SK-N-SH treated with all-trans-retinoic acid at 6 μM for 48 hours (cell line): ENCODE measurements at regions not wholly inside any gene's neighbourhood (a gene's known extent, or its start where the extent isn't known, plus 50 kb on each side); places are given as distances from the start of the nearest gene placed in this dataset.

Experiments
- ATAC-seq: fragments of 200-7000 bp; cut with Tn5 transposase; 3 replicates; pipeline ENCODE4 v1.9.1; 2020; ENCODE audit warnings: mild to moderate bottlenecking, moderate library complexity
- BACH2 ChIP-seq: fragments of 250-450 bp; sonication (Bioruptor Pico); IDR thresholded peaks from 2 replicates; pipeline ENCODE4 v1.9.0; 2021; ENCODE audit warnings: mild to moderate bottlenecking, borderline replicate concordance
- CSDC2 ChIP-seq: fragments of 250-450 bp; sonication (Bioruptor Pico); IDR thresholded peaks from 2 replicates; pipeline ENCODE4 v1.5.0; 2020; ENCODE audit warnings: mild to moderate bottlenecking, moderate library complexity
- CSRNP3 ChIP-seq: fragments of 250-450 bp; sonication (Bioruptor Pico); IDR thresholded peaks from 2 replicates; pipeline ENCODE4 v1.5.1; 2021; ENCODE audit warnings: mild to moderate bottlenecking, moderate library complexity
- ESRRG ChIP-seq: fragments of 250-450 bp; sonication (Bioruptor Pico); IDR thresholded peaks from 2 replicates; pipeline ENCODE4 v1.6.1; 2021; ENCODE audit warnings: mild to moderate bottlenecking
- GLIS3 ChIP-seq: fragments of 250-450 bp; sonication (Bioruptor Pico); IDR thresholded peaks from 2 replicates; pipeline ENCODE4 v1.5.0; 2020; ENCODE audit warnings: mild to moderate bottlenecking, moderate library complexity
- ISL1 ChIP-seq: fragments of 250-450 bp; sonication (Bioruptor Pico); IDR thresholded peaks from 2 replicates; pipeline ENCODE4 v2.1.2; 2022; ENCODE audit warnings: mild to moderate bottlenecking, moderate library complexity
- OSR1 ChIP-seq: fragments of 250-450 bp; sonication (Bioruptor Pico); IDR thresholded peaks from 2 replicates; pipeline ENCODE4 v1.8.0; 2022; ENCODE audit warnings: moderate library complexity, mild to moderate bottlenecking, inconsistent platforms
- POU6F1 ChIP-seq: fragments of 250-450 bp; sonication (Bioruptor Pico); IDR thresholded peaks from 2 replicates; pipeline ENCODE4 v1.8.0; 2021; ENCODE audit warnings: low read depth, mild to moderate bottlenecking, moderate library complexity, borderline replicate concordance
- PPARA ChIP-seq: fragments of 250-450 bp; sonication (Bioruptor Pico); IDR thresholded peaks from 2 replicates; pipeline ENCODE4 v1.5.0; 2020; ENCODE audit warnings: mild to moderate bottlenecking, borderline replicate concordance
- RARB ChIP-seq: fragments of 250-450 bp; sonication (Bioruptor Pico); IDR thresholded peaks from 2 replicates; pipeline ENCODE4 v1.8.0; 2021; ENCODE audit warnings: mild to moderate bottlenecking, moderate library complexity
- SNAI2 ChIP-seq: fragments of 250-450 bp; sonication (Bioruptor Pico); IDR thresholded peaks from 2 replicates; pipeline ENCODE4 v1.5.0; 2020; ENCODE audit warnings: mild to moderate bottlenecking, moderate library complexity
- TCF4 ChIP-seq: fragments of 250-450 bp; sonication (Bioruptor Pico); IDR thresholded peaks from 2 replicates; pipeline ENCODE4 v1.8.0; 2021; ENCODE audit warnings: mild to moderate bottlenecking, moderate library complexity, borderline replicate concordance
- TOX ChIP-seq: fragments of 250-450 bp; sonication (Bioruptor Pico); IDR thresholded peaks from 2 replicates; pipeline ENCODE4 v1.8.0; 2021; ENCODE audit warnings: mild to moderate bottlenecking, moderate library complexity, borderline replicate concordance
- ZC3H10 ChIP-seq: fragments of 250-450 bp; sonication (Bioruptor Pico); IDR thresholded peaks from 2 replicates; pipeline ENCODE4 v1.5.1; 2021; ENCODE audit warnings: mild to moderate bottlenecking, moderate library complexity
- ZFP3 ChIP-seq: fragments of 250-450 bp; sonication (Bioruptor Pico); IDR thresholded peaks from 2 replicates; pipeline ENCODE4 v1.5.0; 2020; ENCODE audit warnings: mild to moderate bottlenecking, moderate library complexity
- ZFP30 ChIP-seq: fragments of 450-650 bp; formaldehyde crosslinking; IDR thresholded peaks from 2 replicates; pipeline ENCODE4 v1.5.0; 2022; ENCODE audit warnings: mild to moderate bottlenecking, moderate library complexity
- ZNF565 ChIP-seq: fragments of 450-650 bp; formaldehyde crosslinking; conservative IDR thresholded peaks from 2 replicates; pipeline ENCODE4 v1.5.0; 2020; ENCODE audit warnings: low read depth, mild to moderate bottlenecking, moderate library complexity
- ZNF70 ChIP-seq: fragments of 450-650 bp; formaldehyde crosslinking; IDR thresholded peaks from 2 replicates; pipeline ENCODE4 v1.5.0; 2020; ENCODE audit warnings: mild to moderate bottlenecking, moderate library complexity
- ZNF8 ChIP-seq: fragments of 450-650 bp; formaldehyde crosslinking; IDR thresholded peaks from 2 replicates; pipeline ENCODE4 v1.5.0; 2020; ENCODE audit warnings: mild to moderate bottlenecking, moderate library complexity
- TF ChIP-seq, protein P1 (sequence below): fragments of 250-450 bp; sonication (Bioruptor Pico); IDR thresholded peaks from 2 replicates; pipeline ENCODE4 v1.5.1; 2020; ENCODE audit warnings: low read depth, mild to moderate bottlenecking, moderate library complexity
- TF ChIP-seq, protein P2 (sequence below): fragments of 250-450 bp; sonication (Bioruptor Pico); IDR thresholded peaks from 2 replicates; pipeline ENCODE4 v1.8.0; 2020; ENCODE audit warnings: mild to moderate bottlenecking, moderate library complexity, borderline replicate concordance
- TF ChIP-seq, protein P3 (sequence below): fragments of 250-450 bp; sonication (Bioruptor Pico); IDR thresholded peaks from 2 replicates; pipeline ENCODE4 v1.5.0; 2020; ENCODE audit warnings: mild to moderate bottlenecking, moderate library complexity

DNA sequence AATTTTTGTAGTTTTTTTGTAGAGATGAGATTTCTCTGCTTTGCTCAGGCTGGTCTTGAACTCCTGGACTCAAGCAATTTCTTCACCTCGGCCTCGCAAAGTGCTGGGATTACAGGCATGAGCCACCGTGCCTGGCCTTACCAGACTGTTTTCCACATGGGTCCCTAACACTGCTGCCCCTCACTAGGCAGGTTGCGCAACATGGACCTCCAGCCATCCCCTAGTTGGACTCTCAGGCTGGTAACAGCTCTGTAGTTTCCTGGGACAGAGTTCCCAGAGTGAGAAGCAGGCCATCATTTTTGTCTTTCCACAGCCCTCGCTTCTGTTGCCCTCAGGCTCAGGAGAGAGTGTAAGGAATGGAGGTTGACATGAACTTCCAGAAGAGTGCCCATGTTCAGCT is 156.1 kb downstream of the CTH start:
- TF ChIP-seq, protein P1, sequence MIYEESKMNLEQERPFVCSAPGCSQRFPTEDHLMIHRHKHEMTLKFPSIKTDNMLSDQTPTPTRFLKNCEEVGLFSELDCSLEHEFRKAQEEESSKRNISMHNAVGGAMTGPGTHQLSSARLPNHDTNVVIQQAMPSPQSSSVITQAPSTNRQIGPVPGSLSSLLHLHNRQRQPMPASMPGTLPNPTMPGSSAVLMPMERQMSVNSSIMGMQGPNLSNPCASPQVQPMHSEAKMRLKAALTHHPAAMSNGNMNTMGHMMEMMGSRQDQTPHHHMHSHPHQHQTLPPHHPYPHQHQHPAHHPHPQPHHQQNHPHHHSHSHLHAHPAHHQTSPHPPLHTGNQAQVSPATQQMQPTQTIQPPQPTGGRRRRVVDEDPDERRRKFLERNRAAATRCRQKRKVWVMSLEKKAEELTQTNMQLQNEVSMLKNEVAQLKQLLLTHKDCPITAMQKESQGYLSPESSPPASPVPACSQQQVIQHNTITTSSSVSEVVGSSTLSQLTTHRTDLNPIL (CRISPR knock-in tag) = no peak
- TF ChIP-seq ZFP3 (CRISPR knock-in tag) = no peak
- TF ChIP-seq ZNF565 (CRISPR knock-in tag) = no peak
- no peak for ATAC-seq

DNA sequence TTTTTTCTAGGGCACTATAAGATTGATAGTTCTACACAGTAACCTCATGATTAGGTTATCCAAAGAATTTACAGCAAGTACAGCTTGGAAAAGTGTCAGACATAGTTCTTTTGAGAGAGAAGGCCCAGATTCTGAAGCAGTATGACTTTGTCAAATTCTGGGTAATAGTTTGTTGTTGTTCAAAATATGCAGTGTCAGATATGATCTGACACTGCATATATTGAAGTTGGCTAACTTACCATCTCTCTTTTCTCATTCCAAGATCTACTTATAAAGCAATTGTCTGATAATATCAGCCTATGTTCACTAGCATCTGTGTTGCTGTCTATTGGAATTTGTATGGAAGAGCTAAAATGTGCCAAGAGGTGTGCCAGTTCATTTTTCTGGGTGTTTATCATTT is 160.1 kb downstream of the CTH start:
- TF ChIP-seq ZC3H10 (no peak), CSDC2 (CRISPR knock-in tag) (no peak), OSR1 (no peak), POU6F1 (CRISPR knock-in tag) (no peak), TOX (CRISPR knock-in tag) (no peak), CSRNP3 (no peak), ZNF70 (CRISPR knock-in tag) (no peak), TCF4 (CRISPR knock-in tag) (no peak), SNAI2 (CRISPR knock-in tag) (no peak), BACH2 (CRISPR knock-in tag) (no peak), ISL1 (CRISPR knock-in tag) (no peak), PPARA (CRISPR knock-in tag) (no peak), ZNF8 (CRISPR knock-in tag) (no peak)
- TF ChIP-seq, protein P2, sequence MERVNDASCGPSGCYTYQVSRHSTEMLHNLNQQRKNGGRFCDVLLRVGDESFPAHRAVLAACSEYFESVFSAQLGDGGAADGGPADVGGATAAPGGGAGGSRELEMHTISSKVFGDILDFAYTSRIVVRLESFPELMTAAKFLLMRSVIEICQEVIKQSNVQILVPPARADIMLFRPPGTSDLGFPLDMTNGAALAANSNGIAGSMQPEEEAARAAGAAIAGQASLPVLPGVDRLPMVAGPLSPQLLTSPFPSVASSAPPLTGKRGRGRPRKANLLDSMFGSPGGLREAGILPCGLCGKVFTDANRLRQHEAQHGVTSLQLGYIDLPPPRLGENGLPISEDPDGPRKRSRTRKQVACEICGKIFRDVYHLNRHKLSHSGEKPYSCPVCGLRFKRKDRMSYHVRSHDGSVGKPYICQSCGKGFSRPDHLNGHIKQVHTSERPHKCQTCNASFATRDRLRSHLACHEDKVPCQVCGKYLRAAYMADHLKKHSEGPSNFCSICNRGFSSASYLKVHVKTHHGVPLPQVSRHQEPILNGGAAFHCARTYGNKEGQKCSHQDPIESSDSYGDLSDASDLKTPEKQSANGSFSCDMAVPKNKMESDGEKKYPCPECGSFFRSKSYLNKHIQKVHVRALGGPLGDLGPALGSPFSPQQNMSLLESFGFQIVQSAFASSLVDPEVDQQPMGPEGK (CRISPR knock-in tag) = no peak
- TF ChIP-seq, protein P3, sequence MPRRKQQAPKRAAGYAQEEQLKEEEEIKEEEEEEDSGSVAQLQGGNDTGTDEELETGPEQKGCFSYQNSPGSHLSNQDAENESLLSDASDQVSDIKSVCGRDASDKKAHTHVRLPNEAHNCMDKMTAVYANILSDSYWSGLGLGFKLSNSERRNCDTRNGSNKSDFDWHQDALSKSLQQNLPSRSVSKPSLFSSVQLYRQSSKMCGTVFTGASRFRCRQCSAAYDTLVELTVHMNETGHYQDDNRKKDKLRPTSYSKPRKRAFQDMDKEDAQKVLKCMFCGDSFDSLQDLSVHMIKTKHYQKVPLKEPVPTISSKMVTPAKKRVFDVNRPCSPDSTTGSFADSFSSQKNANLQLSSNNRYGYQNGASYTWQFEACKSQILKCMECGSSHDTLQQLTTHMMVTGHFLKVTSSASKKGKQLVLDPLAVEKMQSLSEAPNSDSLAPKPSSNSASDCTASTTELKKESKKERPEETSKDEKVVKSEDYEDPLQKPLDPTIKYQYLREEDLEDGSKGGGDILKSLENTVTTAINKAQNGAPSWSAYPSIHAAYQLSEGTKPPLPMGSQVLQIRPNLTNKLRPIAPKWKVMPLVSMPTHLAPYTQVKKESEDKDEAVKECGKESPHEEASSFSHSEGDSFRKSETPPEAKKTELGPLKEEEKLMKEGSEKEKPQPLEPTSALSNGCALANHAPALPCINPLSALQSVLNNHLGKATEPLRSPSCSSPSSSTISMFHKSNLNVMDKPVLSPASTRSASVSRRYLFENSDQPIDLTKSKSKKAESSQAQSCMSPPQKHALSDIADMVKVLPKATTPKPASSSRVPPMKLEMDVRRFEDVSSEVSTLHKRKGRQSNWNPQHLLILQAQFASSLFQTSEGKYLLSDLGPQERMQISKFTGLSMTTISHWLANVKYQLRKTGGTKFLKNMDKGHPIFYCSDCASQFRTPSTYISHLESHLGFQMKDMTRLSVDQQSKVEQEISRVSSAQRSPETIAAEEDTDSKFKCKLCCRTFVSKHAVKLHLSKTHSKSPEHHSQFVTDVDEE = no peak
- TF ChIP-seq, all 23 proteins: peak for 0
- peak; percentile 38; the same call in 1 of the 3 replicates for ATAC-seq

- ATAC-seq = no peak
- TF ChIP-seq POU6F1 (CRISPR knock-in tag) (no peak), ZC3H10 (no peak), CSDC2 (CRISPR knock-in tag) (no peak), TCF4 (CRISPR knock-in tag) (no peak), TOX (CRISPR knock-in tag) (no peak), ESRRG (CRISPR knock-in tag) (no peak), ZNF70 (CRISPR knock-in tag) (no peak), ZFP30 (CRISPR knock-in tag) (no peak), RARB (no peak), CSRNP3 (no peak), SNAI2 (CRISPR knock-in tag) (no peak), PPARA (CRISPR knock-in tag) (no peak), GLIS3 (CRISPR knock-in tag) (no peak), ZNF565 (CRISPR knock-in tag) (no peak), BACH2 (CRISPR knock-in tag) (no peak)
- TF ChIP-seq, protein P2 (CRISPR knock-in tag) = no peak
- TF ChIP-seq, all 23 proteins: peak for 0
Observed at GRCh38 chr1:70573317-70573843, 162.3 kb downstream of the CTH start.
